HS-27A (cell line): ENCODE measurements at regions not wholly inside any gene's neighbourhood (a gene's known extent, or its start where the extent isn't known, plus 50 kb on each side); places are given as distances from the start of the nearest gene placed in this dataset.

Experiments used
- DNase-seq: peaks from one replicate; pipeline ENCODE4 v3.0.0-alpha.2; 2012; ENCODE audit warnings: low read depth, missing footprints

GRCh38 chr9:73011956-73012355 is 59.1 kb upstream of the ALDH1A1 start:
- no peak for DNase-seq

GRCh38 chr9:73011181-73011750 is 58.4 kb upstream of the ALDH1A1 start:
- peak; percentile 38 for DNase-seq

- no peak for DNase-seq
Measured at GRCh38 chr9:73009649-73010288, 56.9 kb upstream of the ALDH1A1 start.

- DNase-seq: no peak
Measured at GRCh38 chr9:73007966-73008672, 55.3 kb upstream of the ALDH1A1 start.

GRCh38 chr9:73006986-73007385 is 54.1 kb upstream of the ALDH1A1 start:
- no peak for DNase-seq
